ENCODE measurements at regions not wholly inside any gene's neighbourhood (a gene's known extent, or its start where the extent isn't known, plus 50 kb on each side); places are given as distances from the start of the nearest gene placed in this dataset. TPM values are rescaled to one million over a fixed set of nuclear protein-coding genes. Genes with fewer than 3 reads are reported as not detected.

DNA sequence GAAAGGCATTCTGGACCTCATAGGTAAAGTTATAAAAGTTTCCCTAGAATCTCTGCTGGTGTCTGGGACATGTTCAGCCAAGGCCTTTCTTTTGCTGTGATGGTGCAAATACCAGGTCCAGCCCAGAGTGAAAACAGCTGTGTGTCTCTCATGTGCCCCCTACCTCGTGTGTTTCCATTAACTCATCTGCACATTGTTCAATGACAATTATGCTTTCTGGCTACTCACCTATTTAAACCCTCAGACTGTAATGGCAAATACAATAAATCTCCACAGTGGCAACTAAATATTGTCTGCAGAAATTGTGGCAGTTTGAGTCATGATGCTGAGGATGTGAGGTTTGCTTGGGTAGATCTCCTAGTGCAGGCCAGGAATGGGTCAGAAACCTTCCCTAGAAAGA is 53.1 kb upstream of the GALNT15 start:
- Mint-ChIP-seq H3K36me3 (ENCODE audit: low read depth, unreplicated experiment) (no peaks in the 10 kb centered on the region), H3K4me1 (ENCODE audit: unreplicated experiment) (peaks cover 7% of the 10 kb centered on the region), H3K9me3 (ENCODE audit: unreplicated experiment) (no peaks in the 10 kb centered on the region), H3K27ac (ENCODE audit: unreplicated experiment) (peak overlapping the region; percentile 36), H3K4me3 (ENCODE audit: unreplicated experiment) (no peak overlapping the region), H3K27me3 (ENCODE audit: unreplicated experiment) (no peaks in the 10 kb centered on the region)
- TF ChIP-seq, protein P1, sequence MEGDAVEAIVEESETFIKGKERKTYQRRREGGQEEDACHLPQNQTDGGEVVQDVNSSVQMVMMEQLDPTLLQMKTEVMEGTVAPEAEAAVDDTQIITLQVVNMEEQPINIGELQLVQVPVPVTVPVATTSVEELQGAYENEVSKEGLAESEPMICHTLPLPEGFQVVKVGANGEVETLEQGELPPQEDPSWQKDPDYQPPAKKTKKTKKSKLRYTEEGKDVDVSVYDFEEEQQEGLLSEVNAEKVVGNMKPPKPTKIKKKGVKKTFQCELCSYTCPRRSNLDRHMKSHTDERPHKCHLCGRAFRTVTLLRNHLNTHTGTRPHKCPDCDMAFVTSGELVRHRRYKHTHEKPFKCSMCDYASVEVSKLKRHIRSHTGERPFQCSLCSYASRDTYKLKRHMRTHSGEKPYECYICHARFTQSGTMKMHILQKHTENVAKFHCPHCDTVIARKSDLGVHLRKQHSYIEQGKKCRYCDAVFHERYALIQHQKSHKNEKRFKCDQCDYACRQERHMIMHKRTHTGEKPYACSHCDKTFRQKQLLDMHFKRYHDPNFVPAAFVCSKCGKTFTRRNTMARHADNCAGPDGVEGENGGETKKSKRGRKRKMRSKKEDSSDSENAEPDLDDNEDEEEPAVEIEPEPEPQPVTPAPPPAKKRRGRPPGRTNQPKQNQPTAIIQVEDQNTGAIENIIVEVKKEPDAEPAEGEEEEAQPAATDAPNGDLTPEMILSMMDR (IDR thresholded peaks at IDR 0.05; ENCODE audit: unreplicated experiment), result no peak
- DNase-seq (ENCODE audit: low spot score), result no peak

GRCh38 chr3:16122155-16122554 is 52.3 kb upstream of the GALNT15 start:
- H3K9me3 Mint-ChIP-seq (ENCODE audit: unreplicated experiment), result no peaks in the 10 kb centered on the region
- H3K4me1 Mint-ChIP-seq (ENCODE audit: unreplicated experiment), result peaks cover 7% of the 10 kb centered on the region
- H3K36me3 Mint-ChIP-seq (ENCODE audit: low read depth, unreplicated experiment), result no peaks in the 10 kb centered on the region
- H3K27ac Mint-ChIP-seq (ENCODE audit: unreplicated experiment), result no peak overlapping the region
- peaks cover 2% of the 10 kb centered on the region for H3K27me3 Mint-ChIP-seq (ENCODE audit: unreplicated experiment)
- DNase-seq (ENCODE audit: low spot score), result no peak
- TF ChIP-seq, protein P1 (IDR thresholded peaks at IDR 0.05; ENCODE audit: unreplicated experiment), result no peak
- no peak overlapping the region for H3K4me3 Mint-ChIP-seq (ENCODE audit: unreplicated experiment)

GRCh38 chr3:16122661-16123060 is 51.8 kb upstream of the GALNT15 start:
- peaks cover 7% of the 10 kb centered on the region for H3K4me1 Mint-ChIP-seq (ENCODE audit: unreplicated experiment)
- TF ChIP-seq, protein P1 (IDR thresholded peaks at IDR 0.05; ENCODE audit: unreplicated experiment), result no peak
- H3K27ac Mint-ChIP-seq (ENCODE audit: unreplicated experiment), result no peak overlapping the region
- H3K36me3 Mint-ChIP-seq (ENCODE audit: low read depth, unreplicated experiment), result no peaks in the 10 kb centered on the region
- no peak overlapping the region for H3K4me3 Mint-ChIP-seq (ENCODE audit: unreplicated experiment)
- no peak for DNase-seq (ENCODE audit: low spot score)
- H3K9me3 Mint-ChIP-seq (ENCODE audit: unreplicated experiment), result no peaks in the 10 kb centered on the region
- H3K27me3 Mint-ChIP-seq (ENCODE audit: unreplicated experiment), result peaks cover 2% of the 10 kb centered on the region

DNA sequence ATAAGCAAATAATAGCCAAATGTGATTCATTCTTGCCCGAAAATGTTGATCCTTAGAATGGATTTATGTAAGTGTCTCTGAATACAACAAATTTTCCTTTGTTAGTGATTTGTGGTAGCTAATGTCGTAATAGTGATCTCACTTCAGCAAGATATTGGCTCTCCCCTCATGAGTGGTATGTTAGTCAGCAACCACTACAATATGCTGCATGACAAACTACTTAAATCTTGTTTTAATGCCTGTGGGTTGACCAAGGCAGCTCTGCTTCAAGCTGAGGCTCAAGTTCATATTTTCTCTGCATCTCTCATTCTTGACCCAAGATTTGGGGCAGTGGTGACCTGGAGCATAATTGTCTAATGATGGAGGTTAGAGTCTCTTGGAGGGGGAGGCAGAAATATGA is 49.8 kb upstream of the GALNT15 start:
- H3K9me3 Mint-ChIP-seq (ENCODE audit: unreplicated experiment), result no peaks in the 10 kb centered on the region
- no peak overlapping the region for H3K27ac Mint-ChIP-seq (ENCODE audit: unreplicated experiment)
- no peaks in the 10 kb centered on the region for H3K36me3 Mint-ChIP-seq (ENCODE audit: low read depth, unreplicated experiment)
- H3K4me1 Mint-ChIP-seq (ENCODE audit: unreplicated experiment), result peaks cover 7% of the 10 kb centered on the region
- H3K4me3 Mint-ChIP-seq (ENCODE audit: unreplicated experiment), result no peak overlapping the region
- H3K27me3 Mint-ChIP-seq (ENCODE audit: unreplicated experiment), result peaks cover 2% of the 10 kb centered on the region
- no peak for DNase-seq (ENCODE audit: low spot score)
- TF ChIP-seq, protein P1 (IDR thresholded peaks at IDR 0.05; ENCODE audit: unreplicated experiment), result no peak

Small RNAs in the stretch of these regions (microRNA-seq; reads per million reads assigned to microRNA genes)
- gene MIR563 (ENCODE audit: unreplicated experiment), result not detected

All from endothelial cell (in vitro differentiated cells).